ENCODE measurements at regions not wholly inside any gene's neighbourhood (a gene's known extent, or its start where the extent isn't known, plus 50 kb on each side); places are given as distances from the start of the nearest gene placed in this dataset.

DNA sequence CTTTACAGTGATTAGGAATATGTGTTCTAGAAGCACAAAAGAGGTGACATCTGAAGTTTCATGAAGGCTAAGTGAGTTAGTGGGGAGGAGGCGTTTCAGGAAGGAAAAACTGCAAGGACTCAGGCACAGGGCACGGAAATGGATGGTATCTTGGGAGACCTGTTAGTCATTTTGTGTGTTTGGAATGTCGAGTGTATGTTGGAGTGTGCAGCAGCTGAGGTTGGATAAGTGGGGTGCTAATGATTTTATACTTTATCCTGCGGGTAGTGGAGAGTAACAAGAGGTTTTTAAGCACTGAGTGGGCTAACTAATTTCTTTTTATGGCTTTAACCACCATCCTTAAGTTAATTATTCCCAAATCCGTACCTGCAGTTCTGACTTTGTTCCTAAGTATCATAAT lies 571.5 kb upstream of the FBXO33 start:
- no peak overlapping the region for H3K4me3 ChIP-seq (ENCODE audit: low read length)
- no peak for DNase-seq (ENCODE audit: low read depth)
- TF ChIP-seq, protein P1, sequence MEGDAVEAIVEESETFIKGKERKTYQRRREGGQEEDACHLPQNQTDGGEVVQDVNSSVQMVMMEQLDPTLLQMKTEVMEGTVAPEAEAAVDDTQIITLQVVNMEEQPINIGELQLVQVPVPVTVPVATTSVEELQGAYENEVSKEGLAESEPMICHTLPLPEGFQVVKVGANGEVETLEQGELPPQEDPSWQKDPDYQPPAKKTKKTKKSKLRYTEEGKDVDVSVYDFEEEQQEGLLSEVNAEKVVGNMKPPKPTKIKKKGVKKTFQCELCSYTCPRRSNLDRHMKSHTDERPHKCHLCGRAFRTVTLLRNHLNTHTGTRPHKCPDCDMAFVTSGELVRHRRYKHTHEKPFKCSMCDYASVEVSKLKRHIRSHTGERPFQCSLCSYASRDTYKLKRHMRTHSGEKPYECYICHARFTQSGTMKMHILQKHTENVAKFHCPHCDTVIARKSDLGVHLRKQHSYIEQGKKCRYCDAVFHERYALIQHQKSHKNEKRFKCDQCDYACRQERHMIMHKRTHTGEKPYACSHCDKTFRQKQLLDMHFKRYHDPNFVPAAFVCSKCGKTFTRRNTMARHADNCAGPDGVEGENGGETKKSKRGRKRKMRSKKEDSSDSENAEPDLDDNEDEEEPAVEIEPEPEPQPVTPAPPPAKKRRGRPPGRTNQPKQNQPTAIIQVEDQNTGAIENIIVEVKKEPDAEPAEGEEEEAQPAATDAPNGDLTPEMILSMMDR (conservative IDR thresholded peaks at IDR 0.05; ENCODE audit: low read depth, low read length): no peak

DNA sequence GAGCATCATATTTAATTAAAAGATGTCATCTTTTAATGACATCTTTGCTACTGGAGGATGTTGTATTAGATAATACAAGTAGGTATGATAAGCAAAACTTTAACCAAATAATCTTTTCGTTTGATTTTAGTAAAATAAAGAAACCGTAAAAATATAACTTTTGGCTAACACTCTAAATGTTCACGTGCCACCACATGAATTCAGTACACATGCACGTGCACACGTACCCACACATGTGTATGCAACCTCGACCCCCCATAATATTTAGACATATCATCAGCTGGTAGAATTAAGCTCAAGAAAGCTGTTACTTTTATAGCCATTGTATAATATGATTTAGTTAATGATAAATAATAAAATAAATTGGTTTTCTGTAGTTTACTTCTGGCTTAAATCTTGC lies 566.6 kb upstream of the FBXO33 start:
- DNase-seq (ENCODE audit: low read depth): no peak
- TF ChIP-seq, protein P1 (conservative IDR thresholded peaks at IDR 0.05; ENCODE audit: low read depth, low read length): no peak

GRCh38 chr14:39998114-39998513 lies 565.9 kb upstream of the FBXO33 start:
- DNase-seq (ENCODE audit: low read depth): no peak

More for the DNA sequence above, 566.6 kb upstream of the FBXO33 start:
- H3K4me3 ChIP-seq (ENCODE audit: low read length): no peak overlapping the region

GRCh38 chr14:39991041-39991440 lies 558.8 kb upstream of the FBXO33 start:
- TF ChIP-seq, protein P1 (conservative IDR thresholded peaks at IDR 0.05; ENCODE audit: low read depth, low read length): no peak
- no peak for DNase-seq (ENCODE audit: low read depth)
- no peak overlapping the region for H3K4me3 ChIP-seq (ENCODE audit: low read length)

More at GRCh38 chr14:39998114-39998513, 565.9 kb upstream of the FBXO33 start:
- TF ChIP-seq, protein P1 (conservative IDR thresholded peaks at IDR 0.05; ENCODE audit: low read depth, low read length): no peak
- H3K4me3 ChIP-seq (ENCODE audit: low read length): no peak overlapping the region

- TF ChIP-seq, protein P1 (conservative IDR thresholded peaks at IDR 0.05; ENCODE audit: low read depth, low read length): peak; percentile 67
- no peak overlapping the region for H3K4me3 ChIP-seq (ENCODE audit: low read length)
- peak; percentile 51 for DNase-seq (ENCODE audit: low read depth)
These were observed 556.7 kb upstream of the FBXO33 start for GRCh38 chr14:39988939-39989338.

DNA sequence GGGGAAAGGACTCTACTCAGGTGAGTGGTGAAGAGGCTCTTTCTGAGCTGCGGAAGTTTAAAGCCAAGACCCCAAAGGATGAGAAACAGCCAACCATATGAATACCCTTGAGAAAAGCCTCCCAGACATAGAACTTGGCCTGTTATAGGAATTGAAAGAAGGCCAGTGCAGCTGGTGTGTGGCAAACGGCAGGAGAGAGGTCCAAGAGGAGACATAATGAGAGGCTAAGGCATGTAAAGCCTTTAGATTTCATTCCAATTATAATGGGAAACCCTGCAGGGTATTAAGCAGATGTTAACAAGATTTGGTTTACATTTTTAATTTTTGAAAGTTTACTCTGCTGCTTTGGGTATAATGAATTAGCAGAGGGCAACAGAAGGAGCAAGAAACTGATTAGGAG lies 552.1 kb upstream of the FBXO33 start:
- no peak overlapping the region for H3K4me3 ChIP-seq (ENCODE audit: low read length)
- peak; percentile 10 for DNase-seq (ENCODE audit: low read depth)
- TF ChIP-seq, protein P1 (conservative IDR thresholded peaks at IDR 0.05; ENCODE audit: low read depth, low read length): no peak

DNA sequence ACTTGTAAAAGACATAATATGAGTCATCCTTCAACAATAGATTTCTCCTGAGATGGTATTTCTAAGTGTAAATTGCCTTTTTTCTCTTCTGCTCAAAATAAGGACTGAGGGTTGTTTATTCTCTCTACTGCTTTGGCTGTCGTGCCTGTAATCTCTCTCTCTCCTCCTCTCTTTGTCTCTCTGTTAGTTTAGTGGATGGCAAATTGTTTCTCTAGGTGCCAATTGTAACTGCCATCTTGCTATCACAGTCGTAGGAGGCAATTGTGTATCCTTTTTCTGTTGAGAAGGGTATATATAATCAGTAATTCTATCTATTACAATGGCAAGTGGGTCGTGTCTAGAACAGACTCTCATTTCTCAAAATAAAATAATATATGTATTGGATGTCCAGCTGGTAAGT lies 545.0 kb upstream of the FBXO33 start:
- DNase-seq (ENCODE audit: low read depth): no peak
- TF ChIP-seq, protein P1 (conservative IDR thresholded peaks at IDR 0.05; ENCODE audit: low read depth, low read length): no peak
- H3K4me3 ChIP-seq (ENCODE audit: low read length): no peak overlapping the region
